ENCODE measurements at regions not wholly inside any gene's neighbourhood (a gene's known extent, or its start where the extent isn't known, plus 50 kb on each side); places are given as distances from the start of the nearest gene placed in this dataset.

GRCh38 chr5:166695326-166695725 lies 1596.1 kb upstream of the WWC1 start:
- TF ChIP-seq POLR2A (IDR thresholded peaks at IDR 0.05) (no peak), CTCF (IDR thresholded peaks at IDR 0.05) (no peak)
